HuH-7.5 (cell line): ENCODE measurements at regions not wholly inside any gene's neighbourhood (a gene's known extent, or its start where the extent isn't known, plus 50 kb on each side); places are given as distances from the start of the nearest gene placed in this dataset.
"Not testable (repeated sequence)": the region's sequence is repeated elsewhere in the genome, so short reads cannot be mapped to it uniquely, and the experiment has no call there.

ENCODE experiments used
- DNase-seq: peaks from one replicate; pipeline ENCODE4 v3.0.0; 2011; ENCODE audit warnings: low spot score

DNA sequence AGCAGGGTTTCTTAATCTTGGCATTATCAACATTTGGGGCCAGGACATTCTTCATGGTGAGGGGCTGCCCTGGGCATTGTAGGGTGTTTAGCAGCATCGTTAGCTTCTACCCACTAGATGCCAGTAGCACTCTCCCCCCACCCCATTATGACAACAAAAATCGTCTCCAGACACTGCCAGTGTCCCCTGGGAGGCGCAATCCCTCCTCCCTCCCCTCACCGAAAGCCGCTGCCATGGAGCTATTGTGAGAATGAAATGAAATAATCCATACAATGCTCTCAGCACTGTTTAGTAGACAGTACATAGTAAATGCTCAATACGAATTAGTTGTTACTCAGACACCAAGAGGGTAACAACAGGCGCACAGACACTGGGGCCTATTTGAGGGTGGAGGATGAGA, 502.9 kb downstream of the NPIPA7 start:
- no peak for DNase-seq

DNA sequence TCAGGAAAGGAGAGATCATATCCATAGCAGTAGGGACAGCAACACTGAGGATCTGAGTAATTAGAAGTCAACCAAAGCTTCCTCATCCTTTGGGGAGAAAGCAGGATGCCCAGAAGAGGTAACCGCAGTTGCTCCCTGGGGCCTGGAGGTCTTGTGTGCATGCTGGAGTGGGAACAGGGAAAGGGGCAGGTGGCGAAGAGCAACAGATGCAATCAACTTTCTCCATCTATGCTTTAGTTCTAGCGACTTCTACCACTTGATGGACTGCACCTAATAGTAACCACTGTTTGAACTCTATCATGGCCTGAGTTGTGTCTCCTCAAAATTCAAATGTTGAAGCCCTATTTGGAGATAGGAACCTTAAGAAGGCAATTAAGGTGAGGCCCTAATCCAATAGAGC, 503.8 kb downstream of the NPIPA7 start:
- DNase-seq = no peak

DNA sequence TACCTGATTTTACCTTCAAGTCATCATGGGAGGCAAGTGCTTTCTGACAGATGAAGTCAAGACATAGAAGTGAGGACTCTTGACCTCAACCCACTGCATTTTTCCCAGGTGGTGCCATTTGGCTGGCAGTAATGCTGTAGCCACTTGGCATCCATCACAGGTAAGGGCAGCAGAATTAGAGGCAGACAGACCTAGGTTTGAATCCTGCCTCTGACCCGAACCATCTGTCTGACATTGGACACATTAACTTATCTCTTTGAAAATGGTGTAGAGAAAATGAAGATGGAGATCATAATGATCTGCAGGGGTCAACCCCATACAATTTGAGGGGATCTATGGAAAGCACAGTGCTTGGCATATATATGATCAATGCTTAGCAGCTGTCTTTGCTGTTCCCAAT, 505.5 kb downstream of the NPIPA7 start:
- no peak for DNase-seq

DNA sequence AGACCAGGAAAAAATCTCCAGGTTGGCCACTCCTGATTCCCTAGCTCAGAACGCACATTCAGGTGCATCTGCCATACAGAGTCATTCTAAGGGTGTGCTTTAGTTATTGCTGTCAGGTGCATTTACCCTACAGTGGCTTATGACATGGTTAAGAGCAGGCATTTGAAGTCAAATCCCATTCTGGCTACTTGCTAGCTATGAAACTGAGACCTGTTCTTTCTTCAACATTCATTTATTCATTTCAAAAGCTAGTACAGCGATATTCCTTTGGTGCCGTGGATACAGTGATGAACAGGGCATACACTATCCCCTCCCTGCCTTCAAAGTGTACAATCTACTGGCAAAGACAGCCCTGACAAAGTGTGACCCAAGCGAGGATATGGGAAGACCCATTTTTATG, 508.3 kb downstream of the NPIPA7 start:
- no peak for DNase-seq

DNA sequence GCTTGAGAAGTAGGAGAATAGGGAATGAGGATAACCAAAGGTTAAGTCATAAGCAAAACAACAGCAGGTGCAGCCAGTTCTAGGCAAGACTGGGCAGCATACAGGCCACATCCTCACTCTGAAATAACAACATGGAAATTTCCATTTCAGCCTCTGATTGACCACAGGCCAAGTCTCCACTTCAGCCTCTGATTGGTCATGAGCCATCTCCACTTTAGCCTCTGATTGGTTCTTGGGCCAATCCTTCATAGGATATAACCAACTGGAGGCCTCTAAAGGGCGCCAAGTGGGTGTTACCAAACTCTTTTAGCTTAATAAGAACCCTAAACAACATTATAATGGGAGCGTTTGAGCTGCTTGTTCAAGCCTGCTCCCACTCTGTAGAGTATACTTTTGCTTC, 512.0 kb downstream of the NPIPA7 start:
- no peak for DNase-seq

DNA sequence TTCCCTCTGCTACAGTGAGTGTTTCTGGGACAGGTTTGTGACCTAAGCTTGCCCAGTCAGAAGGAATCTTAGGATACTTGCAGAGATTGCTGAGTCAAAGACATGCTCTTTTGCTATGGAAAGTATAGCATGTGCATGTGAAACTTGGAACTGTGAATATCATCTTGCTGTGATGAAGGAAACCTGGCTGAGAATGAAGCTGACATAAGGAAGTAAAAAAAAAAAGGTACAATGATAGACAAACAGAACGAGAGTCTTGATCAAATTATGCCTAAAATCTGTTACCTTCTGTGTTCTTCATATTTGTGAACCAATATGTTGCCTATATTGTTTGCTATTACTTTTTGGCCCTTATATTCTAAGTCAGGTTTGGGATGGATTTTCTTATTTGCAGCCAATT, 525.7 kb downstream of the NPIPA7 start:
- DNase-seq = no peak

DNA sequence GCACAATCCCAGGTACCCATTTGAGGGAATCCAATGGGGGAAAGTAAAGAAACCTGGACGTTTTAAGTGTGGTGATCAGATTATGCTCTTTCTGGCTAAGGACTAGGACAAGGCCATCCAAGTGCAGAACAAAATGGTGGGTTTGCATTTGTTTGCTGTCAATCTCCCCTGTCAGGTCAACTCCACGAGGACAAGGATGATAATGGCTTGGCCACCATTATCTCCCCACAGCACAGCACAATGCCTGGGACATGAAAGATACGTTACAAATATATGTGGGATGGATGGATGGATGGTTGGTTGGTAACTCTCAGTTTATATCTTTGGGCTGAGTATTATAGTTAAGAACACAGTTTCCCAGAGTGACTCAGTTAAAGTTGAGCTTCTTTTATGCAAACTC, 526.9 kb downstream of the NPIPA7 start:
- no peak for DNase-seq

DNA sequence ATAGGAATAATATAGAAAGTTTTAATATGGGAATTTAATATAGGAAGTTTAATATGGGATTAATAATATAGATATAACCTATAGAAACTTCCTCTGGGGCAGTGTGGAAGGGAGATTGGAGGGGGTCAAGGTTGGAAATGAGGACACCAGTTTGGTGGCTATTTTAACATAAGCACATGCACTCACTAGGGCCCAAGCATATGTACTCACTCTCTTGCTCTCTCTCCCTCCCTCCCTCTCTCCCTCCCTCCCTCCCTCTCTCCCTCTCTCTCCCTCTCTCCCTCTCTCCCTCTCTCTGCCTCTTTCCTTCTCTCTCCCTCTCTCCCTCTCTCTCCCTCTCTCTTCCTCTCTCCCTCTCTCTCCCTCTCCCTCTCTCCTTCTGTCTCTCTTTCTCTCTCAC, 528.1 kb downstream of the NPIPA7 start:
- DNase-seq = no peak

DNA sequence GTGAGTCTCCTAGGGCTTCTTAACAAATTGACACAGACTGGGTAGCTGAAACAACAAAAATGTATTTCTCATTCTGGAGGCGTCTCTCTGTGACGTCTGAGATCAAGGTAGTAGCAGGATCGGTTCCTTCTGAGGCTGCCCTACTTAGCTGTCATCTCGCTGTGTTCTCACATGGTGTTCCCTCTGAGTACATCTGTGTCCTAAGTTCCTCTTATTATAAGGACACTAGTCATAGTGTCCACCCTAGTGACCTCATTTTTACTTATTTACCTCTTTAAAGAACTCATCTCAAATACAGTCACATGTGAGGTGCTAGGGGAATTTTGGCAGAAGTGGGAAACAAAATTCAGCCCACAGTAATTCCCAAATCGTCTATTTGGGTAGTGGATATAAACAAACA, 529.1 kb downstream of the NPIPA7 start:
- no peak for DNase-seq

DNA sequence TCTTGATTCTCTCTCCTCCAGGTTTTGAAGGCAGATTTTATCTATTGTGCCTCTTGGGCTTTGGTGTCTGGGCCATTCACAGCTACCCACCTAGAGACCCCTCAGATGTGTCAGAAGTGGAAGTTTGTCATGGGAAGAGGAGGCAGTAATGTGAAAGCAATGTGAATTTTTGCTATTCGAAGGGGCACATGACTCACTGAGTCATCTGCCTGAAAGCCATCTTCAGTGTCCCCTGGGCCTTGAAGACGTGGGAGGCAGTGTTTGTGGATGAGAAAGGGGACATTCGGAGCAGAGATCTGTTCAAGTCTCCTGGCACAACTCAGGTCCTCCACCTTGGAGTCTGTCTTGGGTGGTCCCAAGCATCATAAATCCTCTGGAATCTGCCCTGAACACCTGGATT, 530.2 kb downstream of the NPIPA7 start:
- no peak for DNase-seq

DNA sequence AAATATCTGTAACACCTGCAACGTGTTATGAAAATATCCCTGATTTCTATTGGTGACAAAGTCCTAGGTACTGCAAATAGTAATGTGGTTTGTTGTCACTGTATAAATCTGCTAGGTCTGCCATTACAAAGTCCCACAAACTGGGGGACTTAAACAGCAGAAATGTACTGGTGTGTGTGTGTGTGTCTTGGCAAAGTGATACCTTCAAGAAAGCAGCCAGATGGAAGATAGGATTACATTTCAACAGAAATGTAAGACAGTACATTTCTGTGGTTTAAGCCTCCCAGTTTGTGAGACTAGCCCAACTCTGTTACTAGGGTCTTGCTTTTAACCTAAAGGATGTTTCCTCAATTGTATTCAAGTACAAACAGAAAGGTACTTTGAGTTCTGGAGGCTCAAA, 531.7 kb downstream of the NPIPA7 start:
- no peak for DNase-seq

DNA sequence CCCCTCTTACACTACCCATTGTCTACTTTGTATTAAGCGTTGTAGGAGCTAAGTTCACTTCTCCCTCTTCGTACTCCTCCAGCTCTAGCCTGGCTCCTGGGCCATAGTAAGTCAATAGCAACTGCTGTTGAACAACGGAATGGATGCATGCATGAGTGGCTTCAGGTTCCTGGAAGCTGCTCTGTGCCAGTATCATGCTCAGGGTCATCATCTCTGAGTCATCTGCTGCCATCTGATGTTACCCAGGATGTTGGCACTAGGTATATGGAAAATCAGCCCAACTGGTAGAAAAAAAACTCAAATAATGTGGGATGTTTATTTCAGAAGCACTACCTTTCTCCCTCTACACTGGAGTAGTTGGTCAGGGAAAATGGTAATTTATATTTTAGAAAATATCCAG, 536.8 kb downstream of the NPIPA7 start:
- DNase-seq = no peak

DNA sequence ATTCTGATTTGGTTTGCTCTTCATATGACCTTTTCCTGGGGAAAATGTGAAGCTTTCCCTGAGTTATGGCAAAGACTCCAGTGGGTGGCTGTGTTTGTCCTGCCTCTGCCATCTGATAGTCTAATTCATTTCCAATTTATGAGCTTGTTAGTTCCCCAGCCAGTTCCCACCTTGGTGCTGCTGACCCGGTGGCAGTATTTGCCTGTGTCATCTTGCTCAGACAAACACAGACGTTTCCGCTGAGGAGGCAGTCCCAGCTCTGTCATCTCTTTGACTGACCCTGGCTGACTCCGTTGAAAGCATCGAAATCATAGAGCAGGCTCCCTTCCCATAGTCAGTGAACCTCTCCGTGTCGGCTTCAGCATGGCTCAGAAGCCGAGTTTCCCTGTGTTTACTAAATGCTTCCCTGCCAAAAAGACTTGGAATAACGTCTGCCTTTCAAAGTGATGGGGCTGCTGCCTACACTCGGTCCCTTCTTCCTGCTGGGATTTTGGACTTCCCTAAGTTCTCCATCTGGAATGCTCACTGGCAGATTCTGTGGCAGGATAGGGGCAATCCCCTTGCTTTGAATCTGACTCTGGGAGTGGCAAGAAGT, 538.3 kb downstream of the NPIPA7 start:
- no peak for DNase-seq

DNA sequence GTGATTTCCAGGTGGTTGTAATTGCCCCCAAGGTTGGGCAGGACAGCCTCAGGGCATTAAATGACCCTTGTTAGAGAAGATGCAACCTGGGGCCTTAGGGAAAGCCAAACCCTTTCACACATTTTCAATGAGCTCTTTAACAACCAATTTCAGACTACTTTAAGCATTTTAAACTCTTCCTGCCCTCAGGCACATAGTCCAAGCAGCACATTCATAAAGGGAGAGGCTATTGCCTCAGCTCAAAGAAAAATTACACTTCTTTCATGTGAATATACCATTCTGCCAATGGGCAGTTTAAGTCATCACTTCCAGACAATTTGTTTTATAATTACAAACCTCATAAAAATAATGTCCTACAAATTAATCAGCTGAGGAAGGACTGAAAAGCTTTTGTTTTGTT, 544.5 kb downstream of the NPIPA7 start:
- no peak for DNase-seq

DNA sequence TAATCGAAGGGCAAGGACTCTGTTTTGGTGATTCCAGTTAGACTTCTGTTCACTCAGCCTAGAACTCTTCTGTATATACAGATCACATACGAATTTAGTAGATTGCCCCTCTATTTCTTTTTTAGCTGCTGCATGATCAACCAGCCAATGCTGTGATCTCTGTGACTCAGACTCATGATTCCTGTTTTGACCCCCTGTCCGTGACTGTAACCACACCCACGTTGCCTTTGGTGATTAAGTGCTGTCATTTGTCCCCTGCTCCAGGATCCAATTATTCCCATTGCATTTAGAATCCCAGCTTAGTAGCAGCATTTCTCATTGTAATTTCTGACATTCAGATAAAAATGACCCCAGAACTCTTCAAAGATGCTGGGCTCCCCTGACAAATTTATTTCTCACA, 545.7 kb downstream of the NPIPA7 start:
- DNase-seq = no peak

DNA sequence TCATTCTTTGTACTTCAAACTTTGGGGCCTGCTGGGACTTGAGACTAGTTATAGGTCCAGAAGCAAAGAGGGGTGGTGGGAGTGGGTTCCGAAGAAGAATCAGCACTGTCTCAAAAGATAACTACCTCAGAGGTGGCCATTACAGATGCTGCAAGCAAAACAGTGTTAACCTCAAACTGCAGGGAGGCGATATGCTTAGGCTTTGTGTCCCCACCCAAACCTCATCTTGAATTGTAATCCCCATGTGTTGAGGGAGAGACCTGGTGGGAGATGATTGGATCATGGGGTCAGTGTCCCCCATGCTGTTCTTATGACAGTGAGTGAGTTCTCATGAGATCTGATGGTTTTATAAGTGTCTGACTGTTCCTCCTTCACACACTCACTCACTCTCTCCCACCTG, 545.3 kb downstream of the XYLT1 start:
- DNase-seq = no peak

DNA sequence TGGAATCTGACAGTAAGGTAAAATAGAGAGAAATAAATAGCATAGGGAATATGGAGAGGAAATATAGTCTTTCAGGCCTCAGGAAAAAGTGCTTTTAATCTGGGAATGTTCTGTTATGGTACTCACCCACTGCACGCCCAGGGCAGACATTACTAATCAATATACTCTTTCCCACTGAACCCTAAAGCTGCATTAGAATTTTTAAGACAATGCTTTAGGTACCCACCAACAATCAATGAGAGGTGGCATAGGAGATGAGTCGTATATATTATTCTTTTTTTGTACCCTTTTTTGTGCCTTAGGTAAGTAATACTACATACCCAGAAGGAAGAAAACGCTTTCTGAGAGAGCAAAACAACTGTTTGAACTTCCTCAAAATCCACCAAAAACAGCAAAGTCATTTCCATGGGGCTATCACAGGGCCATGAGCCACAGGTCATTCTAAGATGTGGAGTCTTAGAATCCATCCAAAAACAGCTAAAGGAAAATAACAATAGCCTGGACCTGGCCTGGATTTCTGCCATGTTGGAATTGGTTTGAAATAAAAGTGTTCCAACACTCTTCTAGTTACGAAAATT, 542.1 kb downstream of the XYLT1 start:
- DNase-seq = no peak

DNA sequence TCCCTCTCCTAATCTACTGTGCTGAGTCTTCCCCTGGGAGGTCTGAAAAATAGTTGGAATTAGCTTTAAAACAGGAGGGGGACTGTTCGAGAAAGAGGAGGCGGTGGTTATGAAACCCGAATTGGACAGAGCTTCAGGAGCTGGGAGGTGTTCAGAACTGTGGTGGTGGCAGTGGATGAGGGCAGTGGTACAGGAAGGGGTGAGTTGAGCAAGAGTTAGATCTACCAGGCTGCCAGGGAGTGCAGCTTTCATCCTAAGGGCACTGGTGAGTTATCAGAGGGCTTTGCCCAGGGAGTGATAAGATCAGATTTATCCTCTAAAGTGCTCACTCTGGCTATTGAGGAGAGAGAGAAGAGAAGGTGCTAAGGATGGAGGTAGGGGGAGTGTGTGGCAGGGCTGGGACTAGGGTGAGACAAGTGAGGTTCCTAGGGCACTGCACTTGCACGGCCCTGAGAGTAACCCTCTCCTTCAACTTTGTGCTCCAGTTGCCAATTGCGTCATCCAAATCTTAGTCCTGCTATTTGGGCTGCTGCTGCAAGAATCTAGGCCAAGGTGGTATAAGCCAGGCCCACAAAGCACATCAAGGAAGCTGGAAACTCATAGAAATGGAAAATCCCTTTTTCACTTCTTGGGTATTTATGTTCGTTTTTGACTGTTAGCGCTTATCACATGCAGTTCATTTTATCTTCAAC, 540.3 kb downstream of the XYLT1 start:
- DNase-seq = no peak

DNA sequence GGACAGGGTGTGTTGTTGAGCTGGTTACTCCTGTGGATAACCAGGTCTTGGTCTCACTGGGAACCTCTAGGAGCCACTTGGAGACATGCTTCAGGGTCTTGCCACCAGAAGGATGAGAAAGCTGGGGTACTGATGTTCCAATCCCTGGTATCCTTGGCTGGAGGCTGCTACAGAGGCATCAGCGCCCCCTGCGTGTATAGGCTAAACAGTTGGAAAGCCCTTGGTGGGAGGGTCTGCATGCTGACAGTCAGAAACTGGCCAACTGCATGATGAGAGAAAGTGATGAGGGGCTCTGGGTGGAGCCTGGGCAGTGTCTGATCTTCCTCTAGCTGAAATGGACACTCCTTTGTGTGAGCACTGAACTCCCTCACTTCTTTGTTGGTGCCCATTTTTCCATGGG, 536.9 kb downstream of the XYLT1 start:
- no peak for DNase-seq

DNA sequence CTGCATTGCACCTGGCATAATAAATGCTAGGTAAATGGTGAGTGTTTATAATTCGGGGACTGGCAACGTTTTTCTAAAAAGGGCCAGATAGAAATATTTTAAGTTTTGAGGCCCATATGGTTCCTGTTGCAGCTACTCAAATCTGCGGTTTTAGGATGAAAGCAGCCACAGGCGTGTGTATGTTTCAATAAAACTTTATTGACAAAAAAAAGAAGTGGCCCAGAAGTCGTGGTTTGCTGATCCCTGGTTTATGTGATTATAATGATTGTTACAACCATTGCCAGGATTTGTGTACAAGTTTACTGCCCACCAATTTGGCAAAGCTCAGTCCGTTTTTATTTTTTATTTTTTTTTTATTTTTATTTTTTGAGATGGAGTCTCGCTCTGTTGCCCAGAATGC, 536.1 kb downstream of the XYLT1 start:
- DNase-seq = no peak

DNA sequence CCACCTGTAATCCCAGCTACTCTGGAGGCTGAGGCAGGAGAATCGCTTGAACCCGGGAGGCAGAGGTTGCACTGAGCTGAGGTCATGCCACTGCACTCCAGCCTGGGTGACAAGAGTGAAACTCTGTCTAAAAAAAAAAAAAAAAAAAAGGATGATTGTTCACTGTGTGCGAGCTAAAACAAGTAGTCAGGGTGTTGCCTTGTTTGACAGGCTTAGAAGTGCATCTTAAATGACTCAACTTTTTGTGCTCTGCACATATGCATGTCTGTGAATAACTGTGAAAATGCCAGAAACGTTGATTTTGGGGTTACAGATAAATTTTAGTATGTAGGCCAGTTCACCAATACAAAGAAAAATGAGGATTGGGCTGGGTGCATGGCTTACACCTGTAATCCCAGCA, 534.9 kb downstream of the XYLT1 start:
- not testable (repeated sequence) for DNase-seq

DNA sequence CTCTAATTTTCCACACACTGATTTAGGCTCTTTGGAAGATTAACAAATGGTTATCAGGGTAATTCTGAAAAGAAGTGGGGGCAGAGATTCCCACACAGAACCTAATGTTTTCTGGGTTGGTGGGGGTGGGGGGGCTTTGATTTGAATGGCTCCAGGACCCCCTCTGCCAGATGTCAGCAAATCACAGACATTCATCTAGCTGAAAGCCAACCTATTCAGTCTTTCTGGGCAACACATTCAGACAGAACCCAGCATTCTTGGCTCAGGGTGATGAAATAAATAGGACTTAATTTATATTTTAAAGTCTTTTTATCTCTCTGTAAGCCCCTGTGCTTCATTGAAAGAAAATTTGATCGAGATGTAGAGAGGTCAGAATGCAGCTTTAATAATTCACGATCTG, 533.2 kb downstream of the XYLT1 start:
- no peak for DNase-seq

DNA sequence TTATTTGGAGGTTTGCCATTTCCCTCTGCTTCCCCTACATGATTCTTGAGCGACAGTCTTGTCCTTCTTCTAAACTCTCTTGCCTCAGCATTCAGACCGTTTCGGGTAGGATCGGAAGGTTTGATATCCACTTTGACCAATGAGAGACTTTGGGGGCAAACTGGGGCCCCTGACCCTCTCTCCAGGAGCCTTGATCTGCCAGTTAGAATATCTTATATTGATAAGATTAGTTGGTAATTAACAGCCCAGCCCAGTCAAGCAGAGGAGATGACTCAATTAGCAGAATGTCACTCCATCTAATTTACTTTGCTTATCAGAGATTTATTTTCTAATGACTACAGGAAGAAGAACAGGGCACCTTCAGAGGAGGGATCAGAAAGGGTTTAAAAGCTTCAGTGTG, 532.8 kb downstream of the XYLT1 start:
- DNase-seq = no peak

DNA sequence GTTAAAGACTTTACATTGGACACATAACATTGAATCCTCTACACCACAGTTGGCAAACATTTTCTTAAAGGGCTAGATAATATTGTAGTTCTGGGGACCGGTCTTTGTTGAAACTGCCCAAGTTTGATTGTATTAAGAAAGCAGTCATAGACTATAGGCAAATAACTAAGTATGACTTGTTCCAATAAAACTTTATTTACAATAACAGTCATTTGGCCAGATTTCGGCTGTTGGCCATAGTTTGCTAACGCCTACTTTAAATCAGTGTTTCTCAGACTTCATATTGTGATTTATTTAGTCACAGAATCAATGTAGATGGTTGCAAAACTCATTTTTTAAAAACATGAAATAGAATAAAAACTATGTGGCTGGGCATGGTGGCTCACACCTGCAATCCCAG, 531.8 kb downstream of the XYLT1 start:
- no peak for DNase-seq
